ENCODE measurements at regions not wholly inside any gene's neighbourhood (a gene's known extent, or its start where the extent isn't known, plus 50 kb on each side); places are given as distances from the start of the nearest gene placed in this dataset.
"Not testable (repeated sequence)": the region's sequence is repeated elsewhere in the genome, so short reads cannot be mapped to it uniquely, and the experiment has no call there.

DNA sequence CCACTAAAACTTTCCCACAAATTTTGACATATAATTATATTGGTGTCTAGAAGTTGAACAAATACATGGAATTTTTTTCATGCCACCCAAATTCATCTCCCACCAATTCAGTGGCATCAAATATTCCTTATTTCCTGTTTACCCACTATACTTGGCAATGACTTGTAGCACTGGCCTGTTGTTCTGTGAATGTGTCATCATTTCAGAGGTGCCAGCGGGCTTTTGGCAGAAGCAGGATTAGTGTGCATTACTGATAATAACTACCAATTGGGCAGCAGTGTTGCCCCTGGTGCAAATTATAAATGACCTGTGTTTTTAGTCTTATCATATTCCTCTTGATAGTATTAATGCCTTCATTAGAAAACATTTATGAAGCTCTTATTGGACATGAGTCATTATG is 121.3 kb downstream of the TFAP2B start:
- H3K4me1 ChIP-seq: peaks cover 6% of the 10 kb centered on the region
- no peaks in the 10 kb centered on the region for H3K27me3 ChIP-seq
- H3K4me3 ChIP-seq: no peak overlapping the region
- no peak for DNase-seq
- H3K9me3 ChIP-seq (replicated peaks): no peaks in the 10 kb centered on the region
- no peaks in the 10 kb centered on the region for H3K36me3 ChIP-seq
- no peak overlapping the region for H3K27ac ChIP-seq

DNA sequence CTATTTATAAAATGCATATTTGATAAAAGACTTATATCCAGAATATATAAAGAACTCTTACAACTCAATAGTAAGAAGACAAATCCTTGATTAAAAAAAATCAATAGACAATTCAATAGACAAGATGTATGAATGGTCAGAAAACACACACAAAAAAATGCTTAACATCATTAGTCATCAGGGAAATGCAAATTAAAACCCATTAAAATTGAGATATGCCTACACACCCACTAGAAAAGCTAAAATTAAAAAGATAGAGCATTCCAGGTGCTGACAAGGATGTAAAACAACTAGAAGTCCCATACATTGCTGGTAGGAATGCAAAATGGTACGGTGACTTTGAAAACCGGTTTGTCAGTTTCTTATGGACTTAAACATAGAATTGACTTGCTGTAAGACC is 127.1 kb downstream of the TFAP2B start:
- H3K27me3 ChIP-seq: no peaks in the 10 kb centered on the region
- H3K9me3 ChIP-seq (replicated peaks): no peaks in the 10 kb centered on the region
- no peaks in the 10 kb centered on the region for H3K36me3 ChIP-seq
- H3K4me1 ChIP-seq: no peaks in the 10 kb centered on the region
- no peak for DNase-seq
- no peak overlapping the region for H3K27ac ChIP-seq
- no peak overlapping the region for H3K4me3 ChIP-seq

DNA sequence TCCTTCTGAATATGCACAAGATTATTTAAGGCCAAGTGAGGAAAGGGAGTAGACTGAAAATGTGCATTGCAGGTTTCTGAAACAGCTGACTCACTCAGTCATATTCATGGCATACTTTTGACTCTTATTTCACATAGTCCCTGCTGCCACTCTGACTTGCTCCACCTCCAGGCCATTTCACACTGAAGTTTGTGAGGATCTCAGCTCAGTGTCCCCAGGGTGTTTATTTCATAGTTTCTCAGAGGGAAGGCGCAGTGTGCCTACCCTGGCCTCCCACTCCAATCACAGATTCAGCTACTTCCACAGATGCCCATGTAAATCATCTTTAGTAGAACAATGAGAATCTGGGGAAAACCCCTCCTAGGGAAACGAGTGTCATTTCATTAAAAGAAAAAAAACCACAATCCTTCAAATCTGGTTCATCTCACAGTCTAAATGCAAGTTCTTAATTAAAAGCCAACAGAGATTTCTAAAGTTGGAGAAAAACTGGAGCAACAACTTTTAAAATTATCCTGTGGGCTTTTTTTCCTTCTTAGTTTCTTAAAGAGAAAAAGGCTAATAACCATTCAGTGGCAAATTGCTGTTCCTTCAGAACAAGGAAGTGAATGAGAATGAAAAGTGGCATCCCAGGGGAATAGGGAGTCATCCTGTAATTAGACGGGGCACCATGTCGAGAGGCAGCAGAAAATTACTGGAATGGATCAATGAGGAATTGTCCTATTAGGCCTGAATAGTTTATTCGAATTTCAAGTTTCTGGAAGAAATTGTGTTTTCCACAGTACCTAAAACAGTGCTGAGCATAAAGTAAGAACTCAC is 133.6 kb downstream of the TFAP2B start:
- H3K27ac ChIP-seq: peak overlapping the region; percentile 84
- H3K4me1 ChIP-seq: peaks cover 17% of the 10 kb centered on the region
- no peaks in the 10 kb centered on the region for H3K9me3 ChIP-seq (replicated peaks)
- H3K27me3 ChIP-seq: no peaks in the 10 kb centered on the region
- no peaks in the 10 kb centered on the region for H3K36me3 ChIP-seq
- no peak overlapping the region for H3K4me3 ChIP-seq
- peak; percentile 83 to 93 for DNase-seq

DNA sequence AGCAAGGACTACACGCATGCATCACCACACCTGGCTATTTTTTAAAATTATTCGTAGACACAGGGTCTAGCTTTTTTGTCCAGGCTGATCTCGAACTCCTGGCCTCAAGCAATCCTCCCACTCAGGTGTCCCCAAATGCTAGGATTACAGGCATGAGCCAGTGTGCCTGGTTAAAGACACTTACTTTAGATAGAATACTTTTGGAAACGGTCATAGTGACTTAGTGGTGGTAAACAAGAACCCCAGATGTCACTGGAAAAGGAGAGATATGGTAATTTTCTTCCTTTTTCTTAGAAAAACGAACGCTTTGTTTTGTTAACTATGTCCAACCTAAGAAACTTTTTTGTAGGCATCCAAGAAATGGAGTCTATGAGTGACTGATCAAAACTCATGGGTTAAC is 137.3 kb downstream of the TFAP2B start:
- Histone ChIP-seq H3K4me3 (no peak overlapping the region), H3K27me3 (no peaks in the 10 kb centered on the region), H3K4me1 (peaks cover 17% of the 10 kb centered on the region), H3K36me3 (no peaks in the 10 kb centered on the region), H3K27ac (no peak overlapping the region), H3K9me3 (replicated peaks) (no peaks in the 10 kb centered on the region)
- DNase-seq: no peak

DNA sequence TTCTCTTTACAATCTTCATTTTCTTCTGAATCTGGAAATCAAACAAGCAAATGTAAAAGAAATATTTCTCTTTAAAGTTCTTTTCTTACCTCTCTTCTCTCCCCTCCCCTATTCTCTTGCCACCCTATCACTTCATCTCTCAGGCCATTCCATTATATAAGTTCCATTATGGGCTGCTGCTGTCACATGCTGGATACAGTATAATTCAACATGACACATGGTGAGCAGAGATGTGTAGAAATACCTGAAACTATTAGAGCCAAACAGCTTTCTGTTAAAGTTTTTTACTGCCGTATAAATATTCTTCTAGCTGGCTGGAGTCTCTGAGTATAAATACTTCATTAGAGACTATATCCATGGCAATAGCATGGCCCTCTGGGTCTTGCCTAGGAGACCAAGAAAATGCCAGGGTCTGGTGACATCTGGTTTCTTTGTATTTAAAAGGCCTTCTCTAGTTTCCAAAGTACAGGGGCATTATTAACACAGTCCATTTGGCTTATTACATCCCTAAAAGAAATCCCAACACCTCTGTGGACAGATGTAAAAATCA is 139.6 kb downstream of the TFAP2B start:
- Histone ChIP-seq H3K4me1 (no peaks in the 10 kb centered on the region), H3K36me3 (no peaks in the 10 kb centered on the region), H3K27ac (no peak overlapping the region), H3K9me3 (replicated peaks) (no peaks in the 10 kb centered on the region), H3K27me3 (no peaks in the 10 kb centered on the region), H3K4me3 (no peak overlapping the region)
- DNase-seq: no peak

DNA sequence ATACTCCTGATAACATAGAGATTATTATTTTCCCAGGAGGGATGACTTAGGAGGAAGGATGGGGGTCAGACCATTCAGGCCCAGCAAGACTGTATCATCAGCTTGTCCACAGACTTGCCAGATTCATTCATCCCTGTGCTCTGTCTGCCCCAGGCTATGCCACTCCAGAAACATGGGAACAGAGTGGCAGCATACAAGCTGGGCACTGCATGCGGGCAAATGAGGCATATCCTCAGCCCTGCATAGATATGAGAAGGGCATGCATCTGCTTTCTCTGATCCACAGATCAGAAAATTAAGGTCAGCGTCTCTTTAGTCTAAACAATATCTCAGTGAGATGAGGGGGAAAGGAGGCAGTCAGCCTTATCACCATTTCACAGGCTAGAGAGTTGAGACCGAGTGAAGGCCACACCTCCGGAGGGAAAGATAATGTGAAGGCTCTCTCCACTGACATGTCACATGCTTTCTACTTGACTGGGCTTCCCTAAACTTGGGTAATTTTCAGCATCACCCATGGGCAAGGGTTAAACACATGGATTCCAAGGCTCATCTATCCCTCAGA is 140.5 kb downstream of the TFAP2B start:
- no peaks in the 10 kb centered on the region for H3K9me3 ChIP-seq (replicated peaks)
- DNase-seq: no peak
- H3K4me3 ChIP-seq: no peak overlapping the region
- no peaks in the 10 kb centered on the region for H3K4me1 ChIP-seq
- H3K27me3 ChIP-seq: no peaks in the 10 kb centered on the region
- H3K36me3 ChIP-seq: no peaks in the 10 kb centered on the region
- H3K27ac ChIP-seq: no peak overlapping the region

DNA sequence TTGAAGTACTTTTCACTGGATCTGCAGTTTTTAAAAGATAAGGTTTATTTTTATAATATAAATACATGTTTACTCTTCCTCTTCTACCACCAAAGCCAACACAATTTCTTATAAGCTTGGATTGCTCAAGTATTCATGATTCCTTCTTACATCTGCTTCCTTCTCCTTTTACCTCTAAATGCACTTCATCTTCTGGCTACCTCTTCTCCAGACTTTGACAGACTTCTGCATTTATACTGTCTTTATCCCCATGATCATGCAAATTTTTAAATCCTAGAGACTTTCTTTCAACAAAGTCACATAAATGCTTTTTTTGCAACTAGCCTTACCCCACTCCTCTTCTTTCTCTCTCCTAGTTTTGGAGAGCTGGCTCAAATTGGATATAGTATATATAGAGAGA is 142.9 kb downstream of the TFAP2B start:
- no peak for DNase-seq
- Histone ChIP-seq H3K9me3 (replicated peaks) (no peaks in the 10 kb centered on the region), H3K4me1 (no peaks in the 10 kb centered on the region), H3K36me3 (no peaks in the 10 kb centered on the region), H3K27ac (no peak overlapping the region), H3K4me3 (no peak overlapping the region), H3K27me3 (no peaks in the 10 kb centered on the region)

DNA sequence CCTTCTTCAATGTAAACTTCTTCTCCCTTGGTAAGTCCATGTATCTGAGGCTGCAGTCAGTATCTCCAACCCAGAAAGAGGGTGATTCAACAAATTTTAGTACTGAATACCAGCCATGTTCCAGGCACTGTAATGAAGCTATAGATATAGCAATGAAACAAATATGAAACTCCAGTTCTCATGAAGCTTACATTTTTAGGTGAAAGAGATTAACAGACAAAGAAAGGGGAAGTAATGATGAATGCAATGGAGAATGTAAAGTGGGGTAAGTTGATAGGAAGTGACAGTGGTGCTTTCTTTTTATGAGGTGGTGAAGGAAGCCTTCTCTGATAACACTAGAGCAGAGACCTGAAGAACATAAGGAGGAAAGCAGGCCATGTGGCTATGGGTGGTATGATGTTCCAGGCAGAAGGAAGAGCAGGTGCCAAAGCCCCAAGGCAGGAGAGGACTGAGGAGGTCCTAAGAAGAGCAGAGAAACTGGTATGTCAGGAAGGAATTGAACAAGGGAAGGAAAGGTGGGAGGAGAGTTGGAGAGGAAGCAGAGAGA is 143.6 kb downstream of the TFAP2B start:
- no peak overlapping the region for H3K4me3 ChIP-seq
- H3K36me3 ChIP-seq: no peaks in the 10 kb centered on the region
- no peaks in the 10 kb centered on the region for H3K9me3 ChIP-seq (replicated peaks)
- H3K27ac ChIP-seq: no peak overlapping the region
- DNase-seq: no peak
- H3K27me3 ChIP-seq: no peaks in the 10 kb centered on the region
- no peaks in the 10 kb centered on the region for H3K4me1 ChIP-seq

DNA sequence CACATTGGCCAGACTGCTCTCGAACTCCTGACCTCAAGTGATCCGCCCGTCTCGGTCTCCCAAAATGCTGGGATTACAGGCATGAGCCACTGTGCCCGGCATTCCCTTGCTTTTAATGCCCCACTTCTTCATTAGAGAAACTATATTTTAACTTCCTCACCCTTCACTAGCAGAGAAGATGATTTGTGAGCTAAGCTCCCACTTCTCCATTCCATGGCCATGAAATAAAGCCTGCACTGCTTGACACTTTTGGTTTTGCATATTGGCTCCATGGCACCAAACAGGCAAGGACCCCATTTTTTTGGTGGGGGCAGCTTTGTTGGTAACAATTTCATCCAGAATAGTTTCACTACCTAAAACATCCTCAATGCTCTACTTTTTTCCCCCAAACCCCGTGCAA is 145.3 kb downstream of the TFAP2B start:
- Histone ChIP-seq H3K36me3 (no peaks in the 10 kb centered on the region), H3K9me3 (replicated peaks) (no peaks in the 10 kb centered on the region)
- no peak for DNase-seq

DNA sequence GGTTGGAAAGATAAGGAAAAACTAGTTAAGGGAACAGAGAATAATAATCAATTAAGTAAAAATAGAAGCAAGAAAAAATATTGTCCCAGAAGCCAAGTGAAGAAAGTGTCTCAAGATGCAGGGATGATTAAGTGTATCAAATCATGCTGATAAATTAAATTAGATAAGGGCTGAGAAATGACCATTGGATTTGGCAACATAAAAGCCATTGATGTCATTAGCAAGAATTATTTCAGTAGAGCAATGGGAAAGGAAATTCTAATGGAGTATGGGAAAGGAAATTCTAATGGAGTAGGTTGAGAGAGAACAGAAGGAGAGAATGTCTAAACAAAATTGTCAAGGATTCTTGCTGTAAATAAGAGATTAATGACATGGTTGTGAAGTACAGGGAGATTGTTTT is 146.8 kb downstream of the TFAP2B start:
- Histone ChIP-seq H3K36me3 (no peaks in the 10 kb centered on the region), H3K27me3 (no peaks in the 10 kb centered on the region), H3K27ac (no peak overlapping the region), H3K9me3 (replicated peaks) (no peaks in the 10 kb centered on the region), H3K4me1 (no peaks in the 10 kb centered on the region), H3K4me3 (no peak overlapping the region)
- DNase-seq: no peak

More for the DNA sequence above, 145.3 kb downstream of the TFAP2B start:
- H3K27me3 ChIP-seq: no peaks in the 10 kb centered on the region
- no peak overlapping the region for H3K4me3 ChIP-seq
- H3K27ac ChIP-seq: no peak overlapping the region
- no peaks in the 10 kb centered on the region for H3K4me1 ChIP-seq

DNA sequence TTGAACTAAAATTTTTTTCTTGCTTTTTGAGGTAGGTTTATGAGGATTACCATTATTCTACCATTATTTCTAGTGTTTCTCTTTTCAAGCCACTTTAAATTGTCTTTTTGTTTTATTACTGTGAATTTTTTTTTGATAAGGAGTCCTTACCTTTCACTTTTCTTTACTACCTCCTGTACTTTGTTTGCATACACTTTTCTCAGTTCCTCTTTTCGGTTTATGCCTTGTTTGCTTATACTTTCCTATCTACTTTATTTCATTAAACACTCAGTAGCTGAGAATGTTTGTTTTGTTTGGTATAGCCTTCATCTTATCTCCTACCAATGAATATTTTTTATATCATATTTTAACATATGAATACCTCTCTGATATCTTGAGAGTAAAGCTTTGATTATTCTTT is 147.9 kb downstream of the TFAP2B start:
- DNase-seq: no peak
- Histone ChIP-seq H3K9me3 (replicated peaks) (no peaks in the 10 kb centered on the region), H3K4me3 (no peak overlapping the region)

DNA sequence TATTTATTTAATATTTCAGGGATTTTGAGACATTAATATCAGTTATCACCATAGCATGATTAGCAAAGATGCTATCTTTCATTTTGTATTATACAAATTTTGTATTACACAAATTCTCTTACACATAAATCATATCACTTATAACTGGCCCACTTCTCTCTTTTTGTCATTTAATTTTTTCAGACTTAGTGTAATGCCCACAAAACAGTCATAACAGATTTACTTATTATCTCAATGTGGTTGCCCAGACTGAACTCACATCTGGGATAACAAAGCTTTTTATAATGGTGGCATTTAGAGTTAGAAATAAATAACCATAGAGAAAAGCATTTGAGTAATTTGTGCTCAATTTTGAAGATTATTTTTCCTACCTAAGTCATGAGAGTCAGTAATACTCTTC is 148.3 kb downstream of the TFAP2B start:
- no peaks in the 10 kb centered on the region for H3K9me3 ChIP-seq (replicated peaks)
- H3K27me3 ChIP-seq: no peaks in the 10 kb centered on the region
- peaks cover 10% of the 10 kb centered on the region for H3K4me1 ChIP-seq
- no peak overlapping the region for H3K4me3 ChIP-seq
- H3K27ac ChIP-seq: no peak overlapping the region
- no peaks in the 10 kb centered on the region for H3K36me3 ChIP-seq
- no peak for DNase-seq

More for the DNA sequence above, 147.9 kb downstream of the TFAP2B start:
- no peak overlapping the region for H3K27ac ChIP-seq
- peaks cover 5% of the 10 kb centered on the region for H3K4me1 ChIP-seq
- no peaks in the 10 kb centered on the region for H3K36me3 ChIP-seq
- H3K27me3 ChIP-seq: no peaks in the 10 kb centered on the region

DNA sequence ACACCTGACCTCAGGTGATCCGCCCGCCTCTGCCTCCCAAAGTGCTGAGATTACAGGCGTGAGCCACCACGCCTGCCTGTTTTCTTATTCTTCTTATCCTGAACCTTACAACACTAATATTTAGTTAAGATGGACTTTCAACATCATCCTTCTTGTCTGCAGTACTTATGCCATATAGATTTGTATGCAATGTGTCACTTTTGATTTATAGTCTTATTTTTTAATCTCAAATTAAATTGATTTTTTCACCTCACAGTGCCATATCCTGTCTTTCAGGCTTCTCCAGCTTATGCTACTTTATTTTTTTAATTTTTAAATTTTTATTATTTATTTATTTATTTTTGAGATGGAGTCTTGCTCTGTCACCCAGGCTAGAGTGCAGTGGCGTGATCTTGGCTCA is 149.6 kb downstream of the TFAP2B start:
- H3K4me3 ChIP-seq; H3K27me3 ChIP-seq; H3K9me3 ChIP-seq (replicated peaks); DNase-seq; H3K27ac ChIP-seq; H3K36me3 ChIP-seq: not testable (repeated sequence)
- peaks cover 21% of the 10 kb centered on the region for H3K4me1 ChIP-seq

DNA sequence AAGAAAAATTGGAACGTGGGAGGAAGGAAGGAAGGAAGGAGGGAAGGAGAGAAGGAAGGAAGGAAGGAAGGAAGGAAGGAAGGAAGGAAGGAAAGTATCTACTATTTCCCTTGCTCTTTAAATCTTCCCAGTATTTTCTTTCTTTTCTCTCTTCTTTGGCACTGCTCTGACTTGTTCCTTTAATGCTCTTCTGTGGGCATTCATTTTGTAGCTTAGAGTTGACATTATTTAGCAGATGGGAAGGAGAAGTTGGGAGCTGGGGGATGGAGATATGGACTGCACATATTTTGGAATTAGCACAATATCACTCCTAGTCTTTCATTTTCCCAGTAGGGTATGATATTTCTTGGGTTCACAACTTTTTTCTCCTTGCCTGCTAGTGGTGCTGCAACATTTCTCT is 152.2 kb downstream of the TFAP2B start:
- H3K9me3 ChIP-seq (replicated peaks): no peaks in the 10 kb centered on the region
- peak overlapping the region; percentile 23 for H3K27ac ChIP-seq
- H3K4me3 ChIP-seq: no peak overlapping the region
- no peak for DNase-seq
- no peaks in the 10 kb centered on the region for H3K36me3 ChIP-seq
- no peaks in the 10 kb centered on the region for H3K27me3 ChIP-seq
- peaks cover 28% of the 10 kb centered on the region for H3K4me1 ChIP-seq

DNA sequence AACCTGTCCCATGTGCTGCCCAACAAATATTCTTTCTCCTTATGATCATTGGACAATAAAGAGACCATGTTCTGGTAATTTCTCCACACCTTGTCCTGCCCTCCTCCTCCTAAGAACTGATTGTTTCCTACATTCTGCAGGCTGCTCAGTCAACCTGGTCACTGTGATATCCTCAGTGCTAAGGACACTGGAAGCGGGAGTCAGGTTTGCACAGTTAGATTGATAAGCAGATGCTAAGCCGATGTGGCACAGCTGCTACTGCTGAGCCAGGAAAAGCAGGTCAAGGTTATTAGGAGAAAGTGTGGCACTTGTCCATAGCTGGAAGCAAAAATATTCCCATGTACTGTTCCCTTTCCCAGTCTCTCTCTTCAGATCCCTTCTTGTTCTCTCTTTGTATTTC is 154.8 kb downstream of the TFAP2B start:
- Histone ChIP-seq H3K4me3 (no peak overlapping the region), H3K27ac (peak overlapping the region; percentile 25; the same call in 1 of the 2 replicates), H3K36me3 (no peaks in the 10 kb centered on the region), H3K27me3 (no peaks in the 10 kb centered on the region), H3K4me1 (peaks cover 28% of the 10 kb centered on the region), H3K9me3 (replicated peaks) (no peaks in the 10 kb centered on the region)
- DNase-seq: peak; percentile 49 to 75
